ENCODE measurements at regions not wholly inside any gene's neighbourhood (a gene's known extent, or its start where the extent isn't known, plus 50 kb on each side); places are given as distances from the start of the nearest gene placed in this dataset.

GRCh38 chr6:170005665-170006064, 254.2 kb downstream of the ERMARD start (continued):
- TF ChIP-seq STAT1 (IDR thresholded peaks at IDR 0.05; ENCODE audit: unreplicated experiment) (no peak), REST (IDR thresholded peaks at IDR 0.05; ENCODE audit: unreplicated experiment) (no peak), CTCF (conservative IDR thresholded peaks at IDR 0.05; ENCODE audit: low read depth in 2 of 2) (no peak), ZNF114 (CRISPR knock-in tag; IDR thresholded peaks at IDR 0.05) (no peak), NANOG (IDR thresholded peaks at IDR 0.05; ENCODE audit: borderline replicate concordance) (no peak), EZH2 (IDR thresholded peaks at IDR 0.05; ENCODE audit: low read depth, unreplicated experiment) (no peak), CREB1 (CRISPR knock-in tag; IDR thresholded peaks at IDR 0.05; ENCODE audit: low read depth) (no peak), POLR2AphosphoS5 (IDR thresholded peaks at IDR 0.05; ENCODE audit: low read depth) (no peak), EZH2phosphoT487 (IDR thresholded peaks at IDR 0.05; ENCODE audit: unreplicated experiment) (no peak), ETS1 (IDR thresholded peaks at IDR 0.05) (no peak), JUNB (IDR thresholded peaks at IDR 0.05; ENCODE audit: unreplicated experiment) (no peak)

- Histone ChIP-seq H3K4me3 (no peak overlapping the region), H4K20me1 (replicated peaks; ENCODE audit: insufficient read depth) (no peaks in the 10 kb centered on the region), H3K4me2 (no peak overlapping the region), H3K9me2 (ENCODE audit: insufficient read depth) (peaks cover 8% of the 10 kb centered on the region; the same call in 1 of the 2 replicates), H3K27me3 (ENCODE audit: insufficient read depth) (0 out of 2 replicates have a peak, but pooled peaks cover 12% of the 10 kb centered on the region), H3K79me2 (replicated peaks; ENCODE audit: insufficient read depth) (no peaks in the 10 kb centered on the region), H3F3A (replicated peaks; ENCODE audit: low read depth) (peaks cover 3% of the 10 kb centered on the region), H3K4me1 (ENCODE audit: insufficient read depth) (peaks cover 27% of the 10 kb centered on the region), H3K36me3 (ENCODE audit: insufficient read depth) (peaks cover 23% of the 10 kb centered on the region; the same call in 1 of the 2 replicates), H3K27ac (ENCODE audit: low read depth) (no peak overlapping the region), H2AFZ (no peak overlapping the region)
- Mint-ChIP-seq H3K4me3 (no peak overlapping the region), H3K9me3 (peaks cover 66% of the 10 kb centered on the region), H3K27ac (no peak overlapping the region), H3K36me3 (ENCODE audit: low read depth) (peaks cover 57% of the 10 kb centered on the region), H3K4me1 (peaks cover 35% of the 10 kb centered on the region), H3K27me3 (ENCODE audit: insufficient read depth, low read depth, poor library complexity) (peaks cover 18% of the 10 kb centered on the region)
- DNase-seq (ENCODE audit: low spot score) = peak; percentile 28
- no peak for ATAC-seq
- TF ChIP-seq EZH2phosphoT487 (IDR thresholded peaks at IDR 0.05; ENCODE audit: unreplicated experiment) (no peak), EZH2 (IDR thresholded peaks at IDR 0.05; ENCODE audit: low read depth, unreplicated experiment) (no peak), REST (IDR thresholded peaks at IDR 0.05; ENCODE audit: unreplicated experiment) (no peak)
These were observed 253.3 kb downstream of the ERMARD start for GRCh38 chr6:170004585-170005210.

Measured in GM23338 (cell line).